Endometrium (tissue), 2 donors: ENCODE measurements at regions not wholly inside any gene's neighbourhood (a gene's known extent, or its start where the extent isn't known, plus 50 kb on each side); places are given as distances from the start of the nearest gene placed in this dataset.

ENCODE experiments used
- FAIRE-seq: peaks from 2 replicates; lab custom pipeline; 2012; peaks lifted over from hg19 to GRCh38; lab: Jason Lieb, UNC
- donor health status: control.
- donor health status: control.

GRCh38 chr15:25563596-25563995 lies 124.8 kb upstream of the UBE3A start:
- no peak for FAIRE-seq

- FAIRE-seq, result no peak
Measured at GRCh38 chr15:25557926-25558325, 119.1 kb upstream of the UBE3A start.

GRCh38 chr15:25556136-25556535 lies 117.3 kb upstream of the UBE3A start:
- no peak for FAIRE-seq

GRCh38 chr15:25554640-25555039 lies 115.8 kb upstream of the UBE3A start:
- FAIRE-seq, result no peak

GRCh38 chr15:25548600-25548999 lies 109.8 kb upstream of the UBE3A start:
- no peak for FAIRE-seq

GRCh38 chr15:25545889-25546288 lies 107.1 kb upstream of the UBE3A start:
- FAIRE-seq, result peak; percentile 84

GRCh38 chr15:25545017-25545416 lies 106.2 kb upstream of the UBE3A start:
- no peak for FAIRE-seq

GRCh38 chr15:25544076-25544475 lies 105.3 kb upstream of the UBE3A start:
- FAIRE-seq, result no peak

GRCh38 chr15:25543196-25543595 lies 104.4 kb upstream of the UBE3A start:
- FAIRE-seq, result peak; percentile 61

GRCh38 chr15:25541228-25541627 lies 102.4 kb upstream of the UBE3A start:
- no peak for FAIRE-seq

GRCh38 chr15:25536801-25537611 lies 98.2 kb upstream of the UBE3A start:
- FAIRE-seq, result no peak

- FAIRE-seq, result no peak
Measured at GRCh38 chr15:25535866-25536265, 97.0 kb upstream of the UBE3A start.

- FAIRE-seq, result no peak
Measured at GRCh38 chr15:25534293-25534692, 95.5 kb upstream of the UBE3A start.

GRCh38 chr15:25532269-25533140 lies 93.7 kb upstream of the UBE3A start:
- FAIRE-seq, result no peak

- no peak for FAIRE-seq
Measured at GRCh38 chr15:25529774-25530173, 91.0 kb upstream of the UBE3A start.

- no peak for FAIRE-seq
Measured at GRCh38 chr15:25527118-25527517, 88.3 kb upstream of the UBE3A start.

- no peak for FAIRE-seq
Measured at GRCh38 chr15:25525741-25526140, 86.9 kb upstream of the UBE3A start.

GRCh38 chr15:25515633-25516032 lies 76.8 kb upstream of the UBE3A start:
- no peak for FAIRE-seq

- no peak for FAIRE-seq
Measured at GRCh38 chr15:25514522-25514921, 75.7 kb upstream of the UBE3A start.

- no peak for FAIRE-seq
Measured at GRCh38 chr15:25512957-25513356, 74.1 kb upstream of the UBE3A start.

- FAIRE-seq, result no peak
Measured at GRCh38 chr15:25510146-25510545, 71.3 kb upstream of the UBE3A start.

- no peak for FAIRE-seq
Measured at GRCh38 chr15:25509703-25510102, 70.9 kb upstream of the UBE3A start.

- FAIRE-seq, result no peak
Measured at GRCh38 chr15:25508369-25509002, 69.7 kb upstream of the UBE3A start.
